B cell (primary cell): ENCODE measurements at regions not wholly inside any gene's neighbourhood (a gene's known extent, or its start where the extent isn't known, plus 50 kb on each side); places are given as distances from the start of the nearest gene placed in this dataset.

Experiments used
- EZH2 ChIP-seq: IDR thresholded peaks from 2 replicates; pipeline ENCODE4 v1.6.1; 2012; ENCODE audit warnings: borderline replicate concordance, low read depth, mild to moderate bottlenecking, moderate library complexity, low read length; ENCODE audit not compliant: insufficient read depth, poor library complexity, severe bottlenecking
- TF ChIP-seq, protein P1 (sequence below): fragments of 200-600 bp; IDR thresholded peaks from one replicate; pipeline ENCODE4 v1.8.0; 2022; ENCODE audit warnings: antibody characterized with exemption, mild to moderate bottlenecking

DNA sequence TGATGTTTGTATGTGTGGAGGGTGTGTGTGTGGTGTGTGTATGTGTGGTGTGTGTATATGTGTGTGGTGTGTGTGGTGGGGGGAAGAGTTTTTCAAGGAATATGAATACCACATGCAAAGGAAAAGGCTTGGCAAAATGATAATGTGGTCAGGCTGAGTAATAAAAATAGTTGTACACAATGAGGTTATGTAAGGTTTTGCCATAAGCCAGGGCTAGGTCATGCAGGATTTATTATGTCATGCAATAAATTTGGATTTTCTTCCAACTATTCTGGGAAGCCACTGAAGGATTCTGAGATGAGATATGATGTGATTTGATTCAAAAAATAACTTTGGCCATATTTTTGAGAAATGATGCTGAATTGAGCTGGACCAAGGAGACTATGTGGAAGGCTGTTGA lies 1191.6 kb upstream of the SEL1L start:
- TF ChIP-seq EZH2, result no peak
- TF ChIP-seq, protein P1, sequence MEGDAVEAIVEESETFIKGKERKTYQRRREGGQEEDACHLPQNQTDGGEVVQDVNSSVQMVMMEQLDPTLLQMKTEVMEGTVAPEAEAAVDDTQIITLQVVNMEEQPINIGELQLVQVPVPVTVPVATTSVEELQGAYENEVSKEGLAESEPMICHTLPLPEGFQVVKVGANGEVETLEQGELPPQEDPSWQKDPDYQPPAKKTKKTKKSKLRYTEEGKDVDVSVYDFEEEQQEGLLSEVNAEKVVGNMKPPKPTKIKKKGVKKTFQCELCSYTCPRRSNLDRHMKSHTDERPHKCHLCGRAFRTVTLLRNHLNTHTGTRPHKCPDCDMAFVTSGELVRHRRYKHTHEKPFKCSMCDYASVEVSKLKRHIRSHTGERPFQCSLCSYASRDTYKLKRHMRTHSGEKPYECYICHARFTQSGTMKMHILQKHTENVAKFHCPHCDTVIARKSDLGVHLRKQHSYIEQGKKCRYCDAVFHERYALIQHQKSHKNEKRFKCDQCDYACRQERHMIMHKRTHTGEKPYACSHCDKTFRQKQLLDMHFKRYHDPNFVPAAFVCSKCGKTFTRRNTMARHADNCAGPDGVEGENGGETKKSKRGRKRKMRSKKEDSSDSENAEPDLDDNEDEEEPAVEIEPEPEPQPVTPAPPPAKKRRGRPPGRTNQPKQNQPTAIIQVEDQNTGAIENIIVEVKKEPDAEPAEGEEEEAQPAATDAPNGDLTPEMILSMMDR, result no peak
